ENCODE measurements at regions not wholly inside any gene's neighbourhood (a gene's known extent, or its start where the extent isn't known, plus 50 kb on each side); places are given as distances from the start of the nearest gene placed in this dataset.

- H3K4me3 ChIP-seq (ENCODE audit: low read depth, low read length), result no peak overlapping the region
- TF ChIP-seq, protein P1, sequence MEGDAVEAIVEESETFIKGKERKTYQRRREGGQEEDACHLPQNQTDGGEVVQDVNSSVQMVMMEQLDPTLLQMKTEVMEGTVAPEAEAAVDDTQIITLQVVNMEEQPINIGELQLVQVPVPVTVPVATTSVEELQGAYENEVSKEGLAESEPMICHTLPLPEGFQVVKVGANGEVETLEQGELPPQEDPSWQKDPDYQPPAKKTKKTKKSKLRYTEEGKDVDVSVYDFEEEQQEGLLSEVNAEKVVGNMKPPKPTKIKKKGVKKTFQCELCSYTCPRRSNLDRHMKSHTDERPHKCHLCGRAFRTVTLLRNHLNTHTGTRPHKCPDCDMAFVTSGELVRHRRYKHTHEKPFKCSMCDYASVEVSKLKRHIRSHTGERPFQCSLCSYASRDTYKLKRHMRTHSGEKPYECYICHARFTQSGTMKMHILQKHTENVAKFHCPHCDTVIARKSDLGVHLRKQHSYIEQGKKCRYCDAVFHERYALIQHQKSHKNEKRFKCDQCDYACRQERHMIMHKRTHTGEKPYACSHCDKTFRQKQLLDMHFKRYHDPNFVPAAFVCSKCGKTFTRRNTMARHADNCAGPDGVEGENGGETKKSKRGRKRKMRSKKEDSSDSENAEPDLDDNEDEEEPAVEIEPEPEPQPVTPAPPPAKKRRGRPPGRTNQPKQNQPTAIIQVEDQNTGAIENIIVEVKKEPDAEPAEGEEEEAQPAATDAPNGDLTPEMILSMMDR (IDR thresholded peaks at IDR 0.05; ENCODE audit: borderline replicate concordance, insufficient read depth, low read depth, low read length), result no peak
These were observed 121.3 kb upstream of the GSE1 start for GRCh38 chr16:85491798-85492294.

- TF ChIP-seq, protein P1 (IDR thresholded peaks at IDR 0.05; ENCODE audit: borderline replicate concordance, insufficient read depth, low read depth, low read length), result no peak
- H3K4me3 ChIP-seq (ENCODE audit: low read depth, low read length), result no peak overlapping the region
These were observed 120.7 kb upstream of the GSE1 start for GRCh38 chr16:85492295-85492864.

GRCh38 chr16:85494315-85494714 lies 118.8 kb upstream of the GSE1 start:
- TF ChIP-seq, protein P1 (IDR thresholded peaks at IDR 0.05; ENCODE audit: borderline replicate concordance, insufficient read depth, low read depth, low read length), result no peak
- H3K4me3 ChIP-seq (ENCODE audit: low read depth, low read length), result no peak overlapping the region

GRCh38 chr16:85495259-85495658 lies 117.9 kb upstream of the GSE1 start:
- H3K4me3 ChIP-seq (ENCODE audit: low read depth, low read length), result no peak overlapping the region
- TF ChIP-seq, protein P1 (IDR thresholded peaks at IDR 0.05; ENCODE audit: borderline replicate concordance, insufficient read depth, low read depth, low read length), result no peak

DNA sequence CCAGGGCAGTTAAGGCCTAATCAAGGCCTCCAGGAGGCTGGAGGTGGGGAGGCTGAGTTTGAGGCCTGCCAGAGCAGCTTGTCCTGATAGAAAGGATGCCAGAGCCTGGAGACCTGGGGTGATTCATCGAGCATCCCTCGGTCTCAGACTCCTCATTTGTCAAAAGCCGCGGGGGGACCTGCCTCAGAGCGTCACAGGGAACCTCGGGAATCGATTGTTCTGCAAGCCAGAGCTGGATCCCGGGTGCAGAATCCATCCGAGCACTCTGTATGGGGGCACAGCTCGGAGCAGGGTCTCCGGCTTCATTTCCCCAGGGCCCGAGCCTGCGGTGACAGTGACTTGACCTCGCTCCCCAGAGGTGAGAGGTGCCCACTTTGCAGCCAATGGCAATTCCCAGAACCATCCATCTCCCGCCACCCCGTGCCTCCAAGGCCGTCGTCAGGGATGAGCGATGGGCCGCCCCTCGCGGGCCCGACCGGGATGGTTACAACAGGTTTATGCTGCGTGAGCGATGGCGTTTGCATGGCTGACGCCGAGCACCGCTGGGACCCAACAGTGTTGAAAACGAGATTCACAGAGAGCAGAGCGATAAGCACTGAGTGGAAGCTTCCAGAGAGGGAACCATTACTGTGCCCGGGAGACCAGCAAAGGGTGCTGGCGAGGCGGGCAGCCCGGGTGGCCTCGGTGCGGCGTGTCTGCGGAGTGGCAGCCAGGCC lies 117.1 kb upstream of the GSE1 start:
- H3K4me3 ChIP-seq (ENCODE audit: low read depth, low read length), result no peak overlapping the region
- TF ChIP-seq, protein P1 (IDR thresholded peaks at IDR 0.05; ENCODE audit: borderline replicate concordance, insufficient read depth, low read depth, low read length), result no peak

DNA sequence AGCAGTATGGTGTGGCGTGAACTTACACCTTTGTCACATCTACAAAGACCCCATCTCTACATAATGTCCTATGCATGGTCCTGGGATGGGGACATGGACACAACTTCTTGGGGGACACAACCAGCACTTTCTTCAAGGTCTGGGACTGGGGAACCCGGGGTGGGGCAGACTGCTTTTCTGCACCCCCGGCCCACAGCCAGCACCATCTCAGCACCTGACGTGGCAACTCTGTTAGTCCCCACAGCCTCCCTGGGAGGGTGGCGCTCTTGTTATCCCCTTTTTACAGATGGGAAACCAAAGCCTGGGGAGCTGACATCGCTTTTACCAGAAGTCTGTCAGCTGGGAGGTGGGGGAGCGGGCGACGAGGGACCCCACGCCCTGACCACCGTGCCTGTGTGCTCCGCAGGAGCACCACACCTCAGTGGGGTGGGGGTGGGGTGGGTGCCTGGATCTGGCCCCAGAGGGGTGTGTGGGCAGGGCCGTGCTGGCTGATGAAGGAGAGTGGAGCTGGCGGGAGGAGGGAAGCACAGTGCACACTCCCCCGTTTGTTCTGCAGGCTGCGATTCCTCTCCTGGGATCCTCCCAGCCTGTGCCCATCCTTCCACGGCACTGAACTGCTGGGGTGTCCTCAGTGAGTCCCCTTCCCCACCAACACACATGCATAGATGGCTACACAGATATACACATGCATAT lies 115.4 kb upstream of the GSE1 start:
- TF ChIP-seq, protein P1 (IDR thresholded peaks at IDR 0.05; ENCODE audit: borderline replicate concordance, insufficient read depth, low read depth, low read length), result no peak
- H3K4me3 ChIP-seq (ENCODE audit: low read depth, low read length), result no peak overlapping the region

Measured in GM12875 (cell line).